Mesenchymal stem cell (in vitro differentiated cells and primary cell): ENCODE measurements at regions not wholly inside any gene's neighbourhood (a gene's known extent, or its start where the extent isn't known, plus 50 kb on each side); places are given as distances from the start of the nearest gene placed in this dataset.

Experiments used
- DNase-seq: peaks from one replicate; pipeline ENCODE4 v3.0.0-alpha.2; 2013
- H2AFZ ChIP-seq: one replicate; pipeline ENCODE4 v1.6.1; 2013; ENCODE audit warnings: low read depth, mild to moderate bottlenecking, control low read depth, inconsistent platforms, low read length, moderate library complexity
- H2AK5ac ChIP-seq: 2 replicates; pipeline ENCODE4 v1.6.1; 2013; ENCODE audit warnings: low read length, moderate library complexity, mild to moderate bottlenecking, inconsistent platforms; ENCODE audit not compliant: severe bottlenecking
- H2BK120ac ChIP-seq: one replicate; pipeline ENCODE4 v1.6.1; 2013; ENCODE audit warnings: low read depth, mild to moderate bottlenecking, inconsistent platforms, low read length, moderate library complexity
- H2BK12ac ChIP-seq, 2 experiments: one replicate each; pipeline ENCODE4 v1.6.1; 2013; ENCODE audit warnings: inconsistent platforms in 2 of 2, low read length in 2 of 2, mild to moderate bottlenecking in 2 of 2, moderate library complexity in 2 of 2, control low read depth in 1 of 2
- H2BK15ac ChIP-seq: one replicate; pipeline ENCODE4 v1.6.1; 2013; ENCODE audit warnings: mild to moderate bottlenecking, low read depth, inconsistent platforms; ENCODE audit not compliant: poor library complexity, severe bottlenecking
- H2BK5ac ChIP-seq: 2 replicates; pipeline ENCODE4 v1.6.1; 2013; ENCODE audit warnings: low read depth, mild to moderate bottlenecking, low read length, control low read depth, inconsistent platforms; ENCODE audit not compliant: poor library complexity, severe bottlenecking
- H3K14ac ChIP-seq, 2 experiments: one replicate each; pipeline ENCODE4 v1.6.1; 2013; ENCODE audit warnings: inconsistent platforms in 2 of 2, low read length in 2 of 2, control low read depth in 1 of 2, mild to moderate bottlenecking in 1 of 2, moderate library complexity in 1 of 2
- H3K18ac ChIP-seq, 2 experiments: one replicate each; pipeline ENCODE4 v1.6.1; 2013; ENCODE audit warnings: inconsistent platforms in 2 of 2, low read length in 2 of 2, control low read depth in 1 of 2, low read depth in 1 of 2, mild to moderate bottlenecking in 1 of 2
- H3K23ac ChIP-seq, 2 experiments: one replicate each; pipeline ENCODE4 v1.6.1; 2013; ENCODE audit warnings: inconsistent platforms in 2 of 2, low read length in 2 of 2, mild to moderate bottlenecking in 2 of 2, moderate library complexity in 2 of 2, control low read depth in 1 of 2
- H3K27ac ChIP-seq: 2 replicates; pipeline ENCODE4 v1.5.1; 2013; ENCODE audit warnings: mild to moderate bottlenecking, moderate library complexity, low read length, control low read depth, inconsistent platforms; ENCODE audit not compliant: poor library complexity, severe bottlenecking
- H3K27me3 ChIP-seq, 2 experiments: 2 replicates each; pipeline versions ENCODE4 v1.6.1 to v1.7.0; 2013; ENCODE audit warnings: low read length in 2 of 2, mild to moderate bottlenecking in 2 of 2, moderate library complexity in 2 of 2, control low read depth in 1 of 2, inconsistent platforms in 1 of 2; ENCODE audit not compliant: control insufficient read depth in 1 of 2, insufficient read depth in 1 of 2
- H3K36me3 ChIP-seq, 2 experiments: 2 replicates each; pipeline versions ENCODE4 v1.6.1 to v1.7.0; 2013; ENCODE audit warnings: low read length in 2 of 2, control low read depth in 1 of 2, inconsistent platforms in 1 of 2, low read depth in 1 of 2, mild to moderate bottlenecking in 1 of 2; ENCODE audit not compliant: insufficient read depth in 2 of 2, control insufficient read depth in 1 of 2
- H3K4ac ChIP-seq, 2 experiments: one replicate each; pipeline ENCODE4 v1.6.1; 2013; ENCODE audit warnings: inconsistent platforms in 2 of 2, low read length in 2 of 2, mild to moderate bottlenecking in 2 of 2, moderate library complexity in 2 of 2, control low read depth in 1 of 2, low read depth in 1 of 2
- H3K4me1 ChIP-seq: 2 replicates; pipeline ENCODE4 v1.6.1; 2013; ENCODE audit warnings: low read depth, low read length, control low read depth; ENCODE audit not compliant: control insufficient read depth, insufficient read depth
- H3K4me2 ChIP-seq: 2 replicates; pipeline ENCODE4 v1.6.1; 2013; ENCODE audit warnings: low read length, mild to moderate bottlenecking, inconsistent platforms; ENCODE audit not compliant: poor library complexity, severe bottlenecking
- H3K4me3 ChIP-seq, 2 experiments: 2 replicates each; pipeline versions ENCODE4 v1.5.1 to v1.7.0; 2013; ENCODE audit warnings: low read length in 2 of 2, mild to moderate bottlenecking in 2 of 2, control low read depth in 1 of 2, low read depth in 1 of 2; ENCODE audit not compliant: insufficient read depth in 1 of 2
- H3K79me1 ChIP-seq: replicated peaks from 2 replicates; pipeline ENCODE4 v1.6.1; 2013; ENCODE audit warnings: mild to moderate bottlenecking, control low read depth, low read length, inconsistent platforms; ENCODE audit not compliant: poor library complexity, severe bottlenecking
- H3K9ac ChIP-seq: 2 replicates; pipeline ENCODE4 v1.7.0; 2013; ENCODE audit warnings: mild to moderate bottlenecking, low read length, moderate library complexity
- H3K9me3 ChIP-seq: 2 replicates; pipeline ENCODE4 v1.7.0; 2013; ENCODE audit warnings: mild to moderate bottlenecking, low read length; ENCODE audit not compliant: control insufficient read depth
- H4K8ac ChIP-seq: one replicate; pipeline ENCODE4 v1.6.1; 2013; ENCODE audit warnings: inconsistent platforms, mild to moderate bottlenecking, low read length, moderate library complexity
- H4K91ac ChIP-seq: one replicate; pipeline ENCODE4 v1.6.1; 2013; ENCODE audit warnings: mild to moderate bottlenecking, low read length, inconsistent platforms
- WGBS: methylation state at CpG from one replicate; pipeline ENCODE4 v1.1.7; 2013; ENCODE audit warnings: mixed read lengths; 5-methylcytosine and 5-hydroxymethylcytosine counted together

GRCh38 chr13:84238381-84238780, 356.1 kb upstream of the SLITRK1 start:
- no peak overlapping the region for H2BK120ac ChIP-seq

GRCh38 chr13:84237143-84237542, 354.9 kb upstream of the SLITRK1 start:
- Histone ChIP-seq H3K23ac (no peak overlapping the region), H3K4ac (no peak overlapping the region), H2BK120ac (no peak overlapping the region), H3K14ac (no peak overlapping the region), H3K36me3 (no peaks in the 10 kb centered on the region), H3K79me1 (no peaks in the 10 kb centered on the region), H3K9ac (no peak overlapping the region), H2BK15ac (no peak overlapping the region), H2BK5ac (no peak overlapping the region), H4K91ac (no peak overlapping the region), H3K27me3 (no peaks in the 10 kb centered on the region), H3K4me1 (no peaks in the 10 kb centered on the region), H2AFZ (no peak overlapping the region), H2BK12ac (no peak overlapping the region), H3K9me3 (peaks cover 5% of the 10 kb centered on the region), H3K4me3 (no peak overlapping the region), H4K8ac (no peak overlapping the region), H3K4me2 (no peak overlapping the region), H3K27ac (no peak overlapping the region), H3K18ac (no peak overlapping the region), H2AK5ac (no peak overlapping the region)
- 4% methylated on average over 3 of the region's 3 CpGs for WGBS
- DNase-seq: no peak

More at GRCh38 chr13:84238381-84238780, 356.1 kb upstream of the SLITRK1 start:
- no peak overlapping the region for H2AFZ ChIP-seq
- H2BK15ac ChIP-seq: no peak overlapping the region
- no peak overlapping the region for H3K23ac ChIP-seq
- H2BK5ac ChIP-seq: no peak overlapping the region
- no peak overlapping the region for H3K18ac ChIP-seq
- no peak overlapping the region for H3K9ac ChIP-seq
- H3K36me3 ChIP-seq: no peaks in the 10 kb centered on the region
- no peaks in the 10 kb centered on the region for H3K4me1 ChIP-seq
- no CpG with 5 or more reads among the region's 1 CpG for WGBS
- no peak overlapping the region for H4K8ac ChIP-seq
- no peak overlapping the region for H2BK12ac ChIP-seq
- H3K14ac ChIP-seq: no peak overlapping the region
- no peak overlapping the region for H3K4me2 ChIP-seq
- H3K4me3 ChIP-seq: no peak overlapping the region
- DNase-seq: no peak
- no peak overlapping the region for H4K91ac ChIP-seq
- H3K27ac ChIP-seq: no peak overlapping the region
- no peaks in the 10 kb centered on the region for H3K27me3 ChIP-seq
- H3K9me3 ChIP-seq: peaks cover 5% of the 10 kb centered on the region
- no peak overlapping the region for H2AK5ac ChIP-seq
- H3K4ac ChIP-seq: no peak overlapping the region
- H3K79me1 ChIP-seq: no peaks in the 10 kb centered on the region

- Histone ChIP-seq H3K14ac (no peak overlapping the region), H3K79me1 (no peaks in the 10 kb centered on the region), H2BK120ac (no peak overlapping the region), H2AK5ac (no peak overlapping the region), H2BK5ac (no peak overlapping the region), H3K36me3 (no peaks in the 10 kb centered on the region), H3K9ac (no peak overlapping the region), H3K4me3 (no peak overlapping the region), H4K8ac (no peak overlapping the region), H3K4me1 (no peaks in the 10 kb centered on the region), H3K9me3 (no peaks in the 10 kb centered on the region), H3K18ac (no peak overlapping the region), H3K23ac (no peak overlapping the region), H3K27ac (no peak overlapping the region), H3K27me3 (no peaks in the 10 kb centered on the region), H2BK15ac (no peak overlapping the region), H3K4me2 (no peak overlapping the region), H2BK12ac (no peak overlapping the region), H3K4ac (no peak overlapping the region), H2AFZ (no peak overlapping the region), H4K91ac (no peak overlapping the region)
- DNase-seq: no peak
Observed at GRCh38 chr13:84234416-84234815, 352.1 kb upstream of the SLITRK1 start.

GRCh38 chr13:84230568-84230967, 348.3 kb upstream of the SLITRK1 start:
- Histone ChIP-seq H2AFZ (no peak overlapping the region), H2BK120ac (no peak overlapping the region), H3K4me2 (no peak overlapping the region), H3K27me3 (no peaks in the 10 kb centered on the region), H3K4me3 (no peak overlapping the region), H4K91ac (no peak overlapping the region), H3K23ac (no peak overlapping the region), H3K36me3 (no peaks in the 10 kb centered on the region), H3K14ac (no peak overlapping the region), H3K79me1 (no peaks in the 10 kb centered on the region), H3K27ac (no peak overlapping the region), H2BK15ac (no peak overlapping the region), H3K4ac (no peak overlapping the region), H3K9me3 (no peaks in the 10 kb centered on the region), H3K9ac (no peak overlapping the region), H3K4me1 (no peaks in the 10 kb centered on the region), H2BK12ac (no peak overlapping the region), H2AK5ac (no peak overlapping the region), H3K18ac (no peak overlapping the region), H4K8ac (no peak overlapping the region), H2BK5ac (no peak overlapping the region)
- DNase-seq: no peak
- no CpG with 5 or more reads among the region's 1 CpG for WGBS
